A673 (cell line): ENCODE measurements at regions not wholly inside any gene's neighbourhood (a gene's known extent, or its start where the extent isn't known, plus 50 kb on each side); places are given as distances from the start of the nearest gene placed in this dataset.

Experiments
- CTCF ChIP-seq: fragments of 300-800, 200-600 bp; sonication (generic); conservative IDR thresholded peaks from 2 replicates; pipeline ENCODE4 v1.5.1; 2017; ENCODE audit warnings: low read depth, mild to moderate bottlenecking, antibody characterized with exemption, low read length, moderate library complexity, mixed read lengths
- EZH2 ChIP-seq: fragments of 200-600 bp; sonication (generic); IDR thresholded peaks from 2 replicates; pipeline ENCODE4 v1.6.1; 2017; ENCODE audit warnings: borderline replicate concordance, low read depth, mild to moderate bottlenecking, mixed read lengths, antibody characterized with exemption, low read length; ENCODE audit not compliant: poor library complexity, severe bottlenecking

- TF ChIP-seq CTCF (no peak), EZH2 (no peak)
These were observed 354.4 kb upstream of the WWC1 start for GRCh38 chr5:167936944-167937634.
